Ectodermal cell (in vitro differentiated cells): ENCODE measurements at regions not wholly inside any gene's neighbourhood (a gene's known extent, or its start where the extent isn't known, plus 50 kb on each side); places are given as distances from the start of the nearest gene placed in this dataset.

Experiments used
- H3K27ac ChIP-seq: 2 replicates; pipeline ENCODE4 v1.7.0; 2013; ENCODE audit warnings: mild to moderate bottlenecking, low read depth, low read length; ENCODE audit not compliant: insufficient read depth, poor library complexity, severe bottlenecking
- H3K27me3 ChIP-seq: 2 replicates; pipeline ENCODE4 v1.7.0; 2013; ENCODE audit warnings: mild to moderate bottlenecking, low read length; ENCODE audit not compliant: insufficient read depth, control insufficient read depth, poor library complexity, severe bottlenecking
- H3K36me3 ChIP-seq: one replicate; pipeline ENCODE4 v1.7.0; 2013; ENCODE audit warnings: low read length; ENCODE audit not compliant: control insufficient read depth, insufficient read depth
- H3K4me1 ChIP-seq: one replicate; pipeline ENCODE4 v1.7.0; 2013; ENCODE audit warnings: low read length; ENCODE audit not compliant: control insufficient read depth, insufficient read depth
- H3K4me3 ChIP-seq: 2 replicates; pipeline ENCODE4 v1.7.0; 2013; ENCODE audit warnings: low read depth, low read length, control low read depth; ENCODE audit not compliant: insufficient read depth
- H3K9me3 ChIP-seq: 2 replicates; pipeline ENCODE4 v1.7.0; 2013; ENCODE audit warnings: mild to moderate bottlenecking, low read length, moderate library complexity; ENCODE audit not compliant: control insufficient read depth
- WGBS, 2 experiments: methylation state at CpG; one replicate each; pipeline ENCODE4 v1.1.7; 2013; ENCODE audit warnings: missing lambda C conversion rate in 2 of 2; 5-methylcytosine and 5-hydroxymethylcytosine counted together

- Histone ChIP-seq H3K9me3 (no peaks in the 10 kb centered on the region), H3K4me1 (no peaks in the 10 kb centered on the region), H3K27ac (no peak overlapping the region), H3K27me3 (no peaks in the 10 kb centered on the region), H3K4me3 (no peak overlapping the region), H3K36me3 (no peaks in the 10 kb centered on the region)
- WGBS, 2 experiments: 76 to 80% methylated on average over 3 to 4 of the region's 4 CpGs
These were observed 95.2 kb upstream of the PDGFD start for GRCh38 chr11:104259121-104259610.

- H3K36me3 ChIP-seq: no peaks in the 10 kb centered on the region
- H3K27ac ChIP-seq: no peak overlapping the region
- H3K4me3 ChIP-seq: no peak overlapping the region
- WGBS, 2 experiments: 94 to 100% methylated on average over 1 of the region's 2 CpGs
- no peaks in the 10 kb centered on the region for H3K9me3 ChIP-seq
- H3K4me1 ChIP-seq: no peaks in the 10 kb centered on the region
- no peaks in the 10 kb centered on the region for H3K27me3 ChIP-seq
These were observed 92.6 kb upstream of the PDGFD start for GRCh38 chr11:104256525-104256924.

- Histone ChIP-seq H3K4me1 (no peaks in the 10 kb centered on the region), H3K36me3 (no peaks in the 10 kb centered on the region), H3K9me3 (no peaks in the 10 kb centered on the region), H3K27ac (no peak overlapping the region), H3K4me3 (no peak overlapping the region), H3K27me3 (no peaks in the 10 kb centered on the region)
- WGBS, 2 experiments: 20 to 22% methylated on average over 8 of the region's 8 CpGs
These were observed 90.4 kb upstream of the PDGFD start for GRCh38 chr11:104254347-104254746.

GRCh38 chr11:104246590-104246989, 82.6 kb upstream of the PDGFD start:
- WGBS, 2 experiments: 82 to 83% methylated on average over 2 of the region's 3 CpGs
- Histone ChIP-seq H3K4me1 (no peaks in the 10 kb centered on the region), H3K4me3 (no peak overlapping the region), H3K27me3 (no peaks in the 10 kb centered on the region), H3K36me3 (no peaks in the 10 kb centered on the region), H3K27ac (no peak overlapping the region), H3K9me3 (no peaks in the 10 kb centered on the region)

- Histone ChIP-seq H3K36me3 (no peaks in the 10 kb centered on the region), H3K27ac (no peak overlapping the region), H3K4me1 (no peaks in the 10 kb centered on the region), H3K4me3 (no peak overlapping the region), H3K27me3 (no peaks in the 10 kb centered on the region), H3K9me3 (no peaks in the 10 kb centered on the region)
- 86 to 93% methylated on average over 3 of the region's 3 CpGs for WGBS, 2 experiments
These were observed 75.0 kb upstream of the PDGFD start for GRCh38 chr11:104238916-104239315.

GRCh38 chr11:104225047-104225446, 61.1 kb upstream of the PDGFD start:
- Histone ChIP-seq H3K27me3 (no peaks in the 10 kb centered on the region), H3K4me1 (no peaks in the 10 kb centered on the region), H3K9me3 (no peaks in the 10 kb centered on the region), H3K4me3 (no peak overlapping the region), H3K36me3 (no peaks in the 10 kb centered on the region), H3K27ac (no peak overlapping the region)
- WGBS, 2 experiments: 95 to 97% methylated on average over 2 of the region's 2 CpGs

GRCh38 chr11:104222464-104222863, 58.5 kb upstream of the PDGFD start:
- 94 to 96% methylated on average over 4 of the region's 4 CpGs for WGBS, 2 experiments
- H3K4me1 ChIP-seq: no peaks in the 10 kb centered on the region
- no peak overlapping the region for H3K27ac ChIP-seq
- no peaks in the 10 kb centered on the region for H3K27me3 ChIP-seq
- H3K36me3 ChIP-seq: no peaks in the 10 kb centered on the region
- H3K4me3 ChIP-seq: no peak overlapping the region
- no peaks in the 10 kb centered on the region for H3K9me3 ChIP-seq

GRCh38 chr11:104221455-104221854, 57.5 kb upstream of the PDGFD start:
- Histone ChIP-seq H3K4me1 (no peaks in the 10 kb centered on the region), H3K27ac (no peak overlapping the region), H3K4me3 (no peak overlapping the region), H3K9me3 (no peaks in the 10 kb centered on the region), H3K36me3 (no peaks in the 10 kb centered on the region), H3K27me3 (no peaks in the 10 kb centered on the region)

GRCh38 chr11:104219096-104219495, 55.1 kb upstream of the PDGFD start:
- H3K27ac ChIP-seq: no peak overlapping the region
- 95 to 97% methylated on average over 3 of the region's 3 CpGs for WGBS, 2 experiments
- H3K4me1 ChIP-seq: no peaks in the 10 kb centered on the region
- H3K4me3 ChIP-seq: no peak overlapping the region
- no peaks in the 10 kb centered on the region for H3K36me3 ChIP-seq
- no peaks in the 10 kb centered on the region for H3K27me3 ChIP-seq
- no peaks in the 10 kb centered on the region for H3K9me3 ChIP-seq

GRCh38 chr11:104214517-104214916, 50.6 kb upstream of the PDGFD start:
- Histone ChIP-seq H3K36me3 (no peaks in the 10 kb centered on the region), H3K9me3 (no peaks in the 10 kb centered on the region), H3K27me3 (no peaks in the 10 kb centered on the region), H3K4me1 (no peaks in the 10 kb centered on the region), H3K27ac (no peak overlapping the region), H3K4me3 (no peak overlapping the region)
- WGBS, 2 experiments: 78 to 96% methylated on average over 3 of the region's 3 CpGs
